WI38 (cell line): ENCODE measurements at regions not wholly inside any gene's neighbourhood (a gene's known extent, or its start where the extent isn't known, plus 50 kb on each side); places are given as distances from the start of the nearest gene placed in this dataset.

Experiments
- H3K4me3 ChIP-seq: 2 replicates; pipeline ENCODE4 v1.5.1; 2011; ENCODE audit warnings: low read depth, mild to moderate bottlenecking, control low read depth, low read length
- CTCF ChIP-seq: IDR thresholded peaks from 2 replicates; pipeline ENCODE4 v1.5.1; 2012; ENCODE audit warnings: low read depth, mild to moderate bottlenecking, control low read depth, low read length

GRCh38 chr4:180105362-180105761 is 2137.8 kb upstream of the TENM3 start:
- no peak overlapping the region for H3K4me3 ChIP-seq
- TF ChIP-seq CTCF = no peak

DNA sequence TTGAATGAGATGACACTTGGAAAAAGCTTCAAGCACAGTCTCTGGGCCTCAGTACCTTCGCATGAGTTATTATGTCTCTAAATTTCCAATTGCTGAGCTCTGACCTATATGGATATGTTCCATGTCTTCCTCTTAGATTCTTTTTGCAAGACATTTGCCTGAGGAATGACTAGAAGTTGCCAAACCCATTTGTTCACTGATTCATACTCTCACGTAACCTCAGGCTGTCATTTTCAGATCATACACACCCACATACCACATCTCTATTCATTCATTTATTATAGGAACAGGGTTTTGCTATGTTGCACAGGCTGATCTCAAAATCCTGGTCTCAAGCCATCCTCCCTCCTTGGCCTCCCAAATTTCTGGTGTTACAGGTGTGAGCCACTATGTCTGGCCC is 2137.1 kb upstream of the TENM3 start:
- TF ChIP-seq CTCF = no peak
- no peak overlapping the region for H3K4me3 ChIP-seq

DNA sequence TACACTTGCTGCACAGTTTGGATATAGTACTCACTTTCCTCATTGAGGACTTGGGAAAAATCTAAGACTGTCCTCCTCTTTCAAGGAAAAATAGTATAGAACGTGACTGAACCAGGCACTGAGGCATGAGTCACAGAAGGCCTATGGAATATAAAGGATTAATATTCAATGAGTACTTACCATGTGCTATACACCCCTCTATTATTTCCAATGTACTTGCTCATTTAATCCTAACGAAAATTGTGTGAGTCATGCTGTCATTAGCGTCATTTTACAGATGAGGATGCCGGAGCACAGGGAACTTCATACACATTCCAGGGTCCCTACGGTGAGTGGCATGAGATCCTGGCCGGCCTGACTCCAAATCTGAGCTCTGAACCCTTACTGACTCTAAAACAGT is 2136.2 kb upstream of the TENM3 start:
- TF ChIP-seq CTCF = no peak
- no peak overlapping the region for H3K4me3 ChIP-seq

DNA sequence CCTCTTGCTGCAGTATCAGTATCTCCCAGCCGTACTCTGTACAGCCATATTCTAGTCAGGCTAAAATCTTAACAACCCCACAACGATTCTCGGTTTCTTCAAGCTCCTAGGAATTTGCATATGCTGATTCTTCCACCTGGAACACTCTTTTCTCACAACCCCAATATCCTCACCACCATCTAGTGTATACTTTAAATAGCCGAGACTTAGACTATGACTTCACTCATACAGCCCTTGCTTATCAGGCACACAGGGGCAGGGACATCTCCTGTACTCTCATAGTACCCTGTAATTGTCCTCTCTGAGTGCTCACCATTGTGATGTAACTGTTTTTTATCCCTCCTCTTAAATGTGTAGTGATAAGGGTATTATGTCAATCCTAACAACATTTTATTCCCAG is 2126.4 kb upstream of the TENM3 start:
- no peak overlapping the region for H3K4me3 ChIP-seq

DNA sequence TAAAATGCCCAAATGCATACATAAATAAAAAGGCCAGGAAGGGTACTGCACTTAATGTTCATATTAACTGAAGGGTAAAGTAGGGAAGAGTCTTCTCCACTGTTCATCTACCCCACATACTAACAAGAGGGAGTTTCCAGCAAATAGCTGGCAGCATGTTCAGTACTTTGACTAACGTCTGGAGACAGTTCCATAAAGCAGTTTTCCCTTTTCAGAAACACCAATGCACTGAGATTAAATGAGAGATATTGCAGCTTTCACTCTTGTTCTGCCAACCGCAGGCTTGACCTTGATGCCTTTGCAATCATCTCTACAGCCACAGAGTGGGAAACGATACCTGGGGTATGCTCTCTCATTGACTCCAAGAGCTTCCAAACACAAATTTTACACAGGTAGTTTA is 2123.1 kb upstream of the TENM3 start:
- TF ChIP-seq CTCF = no peak
- H3K4me3 ChIP-seq = no peak overlapping the region

More for the DNA sequence above, 2126.4 kb upstream of the TENM3 start:
- no peak for TF ChIP-seq CTCF

DNA sequence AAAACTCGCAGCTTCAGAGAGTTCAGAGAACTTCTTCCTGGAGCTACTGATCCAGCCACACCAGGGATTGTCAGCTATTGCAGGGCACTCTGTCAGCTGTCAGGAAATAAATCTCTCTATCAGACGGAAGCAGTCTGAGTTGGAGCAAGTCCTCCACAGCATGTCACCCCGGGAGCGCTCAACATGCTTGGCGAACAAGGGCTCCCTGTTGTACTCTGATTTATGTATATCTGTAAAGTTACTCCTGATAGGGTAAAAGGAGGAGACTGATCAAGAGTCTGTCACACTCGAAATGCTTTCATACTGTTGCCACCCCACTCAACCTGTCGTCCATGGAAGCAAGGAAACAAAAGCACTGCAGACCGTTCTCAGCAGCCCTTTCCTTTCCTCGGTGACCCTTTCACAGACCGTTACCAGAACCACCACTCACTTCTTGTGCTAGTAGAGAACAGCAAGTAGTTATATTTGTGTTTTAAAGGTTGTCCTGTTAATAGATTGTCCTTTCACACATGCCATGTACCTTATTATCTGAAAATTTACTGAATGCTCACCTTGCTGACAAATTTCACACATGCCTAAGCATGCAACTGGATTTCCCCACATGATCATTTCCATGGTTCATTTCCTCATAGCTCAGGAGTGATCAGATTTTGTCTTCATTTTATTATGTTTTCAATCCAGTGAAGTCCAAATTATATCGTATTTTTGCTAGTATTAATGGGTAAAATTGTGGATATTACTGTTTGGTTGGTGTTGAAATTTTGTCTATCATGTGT is 2108.9 kb upstream of the TENM3 start:
- no peak for TF ChIP-seq CTCF
- H3K4me3 ChIP-seq = no peak overlapping the region

DNA sequence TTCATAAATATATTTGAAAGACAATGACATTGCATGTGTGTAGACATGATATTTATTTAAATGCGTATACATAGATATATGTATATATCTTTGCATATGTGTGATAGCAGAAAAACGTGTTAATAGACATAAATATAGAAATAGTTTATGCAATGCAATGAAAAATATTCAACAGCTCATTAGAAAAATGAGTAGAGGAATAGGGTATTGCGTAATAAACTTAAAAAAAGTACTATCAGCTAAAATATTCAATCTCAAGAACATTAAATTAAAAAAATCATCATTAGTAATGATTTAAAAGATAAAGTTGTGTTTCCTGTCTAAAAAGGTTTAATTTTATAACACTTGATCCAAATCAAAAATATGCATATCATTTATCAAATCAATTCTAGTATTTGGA is 2101.5 kb upstream of the TENM3 start:
- no peak for TF ChIP-seq CTCF
- H3K4me3 ChIP-seq = no peak overlapping the region
